ENCODE measurements at regions not wholly inside any gene's neighbourhood (a gene's known extent, or its start where the extent isn't known, plus 50 kb on each side); places are given as distances from the start of the nearest gene placed in this dataset.

DNA sequence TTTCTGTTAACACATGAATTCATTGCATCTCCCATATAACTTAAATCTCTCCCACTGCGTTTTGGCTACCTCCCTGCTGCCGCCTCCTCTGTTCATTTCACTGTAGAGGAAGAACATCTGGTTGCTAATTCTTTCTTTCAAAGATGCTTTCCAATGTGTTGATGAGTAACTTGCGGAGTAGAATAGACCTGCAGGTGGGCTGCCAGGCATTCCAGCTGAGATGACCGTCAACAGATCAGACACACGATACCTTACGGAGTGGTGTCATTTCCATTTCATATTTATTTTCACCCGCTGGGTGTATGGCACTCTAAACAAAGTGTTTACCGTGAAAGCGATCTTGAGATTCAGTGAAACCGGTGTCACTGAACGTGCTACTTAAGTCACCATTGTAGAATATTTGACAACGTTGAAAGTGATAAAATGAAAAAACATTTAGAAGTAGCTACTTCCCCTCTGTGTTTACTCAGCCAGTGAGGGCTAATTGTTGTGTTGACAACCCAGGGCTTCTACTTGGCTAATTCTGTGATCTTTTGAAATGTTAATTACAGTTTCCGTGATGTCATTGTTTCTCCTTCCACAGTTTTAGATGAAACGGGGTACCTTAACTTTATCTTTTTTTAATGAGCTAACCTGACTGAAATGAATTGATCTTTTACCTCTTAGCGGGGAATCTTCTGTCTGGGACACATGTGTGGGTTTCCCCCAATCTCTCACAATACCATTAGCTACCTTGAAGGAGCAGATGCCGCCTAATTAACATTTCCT lies 228.5 kb upstream of the ARGLU1 start:
- no peak for DNase-seq (ENCODE audit: low read depth)
- H3K4me3 ChIP-seq (ENCODE audit: control insufficient read depth, low read depth, low read length): no peak overlapping the region
- TF ChIP-seq, protein P1, sequence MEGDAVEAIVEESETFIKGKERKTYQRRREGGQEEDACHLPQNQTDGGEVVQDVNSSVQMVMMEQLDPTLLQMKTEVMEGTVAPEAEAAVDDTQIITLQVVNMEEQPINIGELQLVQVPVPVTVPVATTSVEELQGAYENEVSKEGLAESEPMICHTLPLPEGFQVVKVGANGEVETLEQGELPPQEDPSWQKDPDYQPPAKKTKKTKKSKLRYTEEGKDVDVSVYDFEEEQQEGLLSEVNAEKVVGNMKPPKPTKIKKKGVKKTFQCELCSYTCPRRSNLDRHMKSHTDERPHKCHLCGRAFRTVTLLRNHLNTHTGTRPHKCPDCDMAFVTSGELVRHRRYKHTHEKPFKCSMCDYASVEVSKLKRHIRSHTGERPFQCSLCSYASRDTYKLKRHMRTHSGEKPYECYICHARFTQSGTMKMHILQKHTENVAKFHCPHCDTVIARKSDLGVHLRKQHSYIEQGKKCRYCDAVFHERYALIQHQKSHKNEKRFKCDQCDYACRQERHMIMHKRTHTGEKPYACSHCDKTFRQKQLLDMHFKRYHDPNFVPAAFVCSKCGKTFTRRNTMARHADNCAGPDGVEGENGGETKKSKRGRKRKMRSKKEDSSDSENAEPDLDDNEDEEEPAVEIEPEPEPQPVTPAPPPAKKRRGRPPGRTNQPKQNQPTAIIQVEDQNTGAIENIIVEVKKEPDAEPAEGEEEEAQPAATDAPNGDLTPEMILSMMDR (conservative IDR thresholded peaks at IDR 0.05; ENCODE audit: control insufficient read depth, insufficient read depth, low read depth, low read length): no peak

DNA sequence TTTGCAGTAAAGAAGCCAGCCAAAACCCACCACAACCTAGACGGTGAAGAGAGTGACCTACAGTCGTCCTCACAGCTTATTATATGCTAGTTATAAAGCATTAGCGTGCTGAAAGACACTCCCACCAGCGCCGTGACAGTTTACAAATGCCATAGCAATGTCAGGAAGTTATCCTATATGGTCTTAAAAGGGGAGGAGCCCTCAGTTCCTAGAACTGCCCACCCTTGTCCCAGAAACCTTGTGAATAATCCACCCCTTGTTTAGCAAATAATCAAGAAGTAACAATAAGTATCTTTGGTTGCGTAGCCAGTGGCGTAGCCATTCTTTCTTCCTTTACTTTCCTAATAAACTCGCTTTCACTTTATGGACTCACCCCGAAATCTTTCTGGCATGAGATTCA lies 227.9 kb upstream of the ARGLU1 start:
- no peak overlapping the region for H3K4me3 ChIP-seq (ENCODE audit: control insufficient read depth, low read depth, low read length)

DNA sequence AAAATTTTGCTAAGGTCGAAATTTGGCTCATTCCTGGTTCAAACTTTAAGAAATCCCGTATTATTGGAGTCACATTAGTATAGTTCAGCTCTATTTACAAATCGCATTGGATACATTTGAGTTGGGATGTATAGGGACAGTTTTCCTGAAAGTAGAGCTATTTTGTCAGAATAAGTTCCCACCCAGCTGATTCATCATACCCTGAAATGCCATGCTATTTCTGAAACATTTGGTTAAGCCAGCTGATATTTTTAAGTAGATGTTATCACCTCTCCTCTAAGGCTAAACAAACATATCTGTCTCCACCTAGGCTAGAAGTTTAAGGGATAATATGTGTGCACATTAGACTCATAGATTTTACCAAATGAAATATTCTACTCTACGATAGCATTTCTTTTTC lies 226.2 kb upstream of the ARGLU1 start:
- H3K4me3 ChIP-seq (ENCODE audit: control insufficient read depth, low read depth, low read length): no peak overlapping the region
- TF ChIP-seq, protein P1 (conservative IDR thresholded peaks at IDR 0.05; ENCODE audit: control insufficient read depth, insufficient read depth, low read depth, low read length): no peak
- DNase-seq (ENCODE audit: low read depth): no peak

More for the DNA sequence above, 227.9 kb upstream of the ARGLU1 start:
- DNase-seq (ENCODE audit: low read depth): no peak
- TF ChIP-seq, protein P1 (conservative IDR thresholded peaks at IDR 0.05; ENCODE audit: control insufficient read depth, insufficient read depth, low read depth, low read length): no peak

DNA sequence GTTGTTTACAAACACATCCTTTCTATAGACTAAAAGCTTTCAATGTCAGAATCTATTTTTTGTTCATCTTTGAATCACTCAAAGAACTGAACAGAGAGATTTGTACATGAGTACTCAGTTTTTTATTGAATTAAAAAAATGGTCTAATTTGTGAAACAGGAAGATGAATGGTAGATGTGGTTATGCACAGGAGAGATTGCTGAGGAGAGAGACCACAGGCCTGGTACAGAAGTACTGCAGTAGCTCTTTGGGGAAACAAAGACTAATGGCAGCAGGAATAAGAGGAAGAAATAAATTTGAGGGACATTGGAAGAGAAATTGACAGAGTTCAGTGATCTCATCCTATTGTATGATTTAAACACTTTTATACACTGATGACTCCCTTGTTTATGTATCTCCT lies 222.0 kb upstream of the ARGLU1 start:
- H3K4me3 ChIP-seq (ENCODE audit: control insufficient read depth, low read depth, low read length): no peak overlapping the region
- TF ChIP-seq, protein P1 (conservative IDR thresholded peaks at IDR 0.05; ENCODE audit: control insufficient read depth, insufficient read depth, low read depth, low read length): no peak
- DNase-seq (ENCODE audit: low read depth): no peak

DNA sequence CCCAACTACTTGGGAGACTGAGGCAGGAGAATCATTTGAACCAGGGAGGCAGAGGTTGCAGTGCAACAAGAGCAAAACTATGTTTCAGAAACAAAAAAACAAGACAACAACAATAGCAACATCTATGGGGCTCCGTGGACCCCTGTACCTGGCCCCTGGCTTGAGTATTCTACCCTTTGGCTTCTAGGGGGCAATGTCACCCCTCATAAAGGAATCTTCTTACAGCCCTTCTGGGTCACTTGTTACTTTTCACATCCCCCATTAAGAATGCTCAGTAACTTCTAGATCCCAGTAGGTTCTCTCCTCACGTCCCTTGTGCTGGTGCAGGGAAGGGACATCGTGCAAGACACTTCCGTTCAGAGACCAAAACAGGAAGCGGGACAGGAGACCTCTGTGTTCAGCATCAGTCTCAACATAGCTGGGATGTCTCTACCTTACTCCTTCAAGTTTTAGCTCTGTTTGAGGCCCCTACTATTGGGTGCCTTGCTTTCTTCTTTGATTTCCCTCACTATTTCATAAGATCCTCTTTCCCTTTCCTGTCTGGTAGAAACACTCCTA lies 218.1 kb upstream of the ARGLU1 start:
- TF ChIP-seq, protein P1 (conservative IDR thresholded peaks at IDR 0.05; ENCODE audit: control insufficient read depth, insufficient read depth, low read depth, low read length): no peak
- no peak overlapping the region for H3K4me3 ChIP-seq (ENCODE audit: control insufficient read depth, low read depth, low read length)
- no peak for DNase-seq (ENCODE audit: low read depth)

DNA sequence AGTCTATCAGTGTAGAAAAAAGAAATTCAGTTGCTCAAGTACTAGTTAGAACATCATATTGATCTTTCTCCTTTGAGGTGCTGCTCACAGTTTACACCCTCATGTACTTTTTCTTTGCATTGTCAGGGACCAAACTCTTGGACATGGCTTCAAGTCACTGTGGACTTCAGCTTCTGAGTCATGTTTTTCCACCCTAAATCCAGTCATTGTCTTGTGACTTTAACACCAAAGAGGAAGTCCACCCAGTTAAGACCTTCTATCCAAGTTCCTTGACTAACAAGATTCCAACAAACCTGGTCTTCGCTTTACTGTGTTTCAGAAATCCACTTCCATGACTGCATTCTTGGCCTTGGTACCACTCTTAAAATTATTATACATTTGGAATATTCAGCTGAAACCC lies 206.7 kb upstream of the ARGLU1 start:
- no peak for DNase-seq (ENCODE audit: low read depth)
- no peak overlapping the region for H3K4me3 ChIP-seq (ENCODE audit: control insufficient read depth, low read depth, low read length)
- TF ChIP-seq, protein P1 (conservative IDR thresholded peaks at IDR 0.05; ENCODE audit: control insufficient read depth, insufficient read depth, low read depth, low read length): no peak

Data from fibroblast of mammary gland (primary cell).